T-helper 2 cell treated with Interferon-gamma antibody and Interleukin-4, amounts not matched to agents 5 μg/mL and 100 μg/mL, for 36 hours (primary cell): ENCODE measurements at regions not wholly inside any gene's neighbourhood (a gene's known extent, or its start where the extent isn't known, plus 50 kb on each side); places are given as distances from the start of the nearest gene placed in this dataset.

Experiments used
- DNase-seq: peaks from one replicate; pipeline ENCODE4 v3.0.0; 2021; ENCODE audit warnings: low spot score
- H3K27ac Mint-ChIP-seq: one replicate; pipeline ENCODE4 v1.8.0; 2021; ENCODE audit warnings: mild to moderate bottlenecking, mixed read lengths
- H3K27me3 Mint-ChIP-seq: one replicate; pipeline ENCODE4 v1.8.0; 2021; ENCODE audit warnings: low read depth, mixed read lengths
- H3K36me3 Mint-ChIP-seq: one replicate; pipeline ENCODE4 v1.8.0; 2021; ENCODE audit warnings: low read depth, mixed read lengths
- H3K4me1 Mint-ChIP-seq: one replicate; pipeline ENCODE4 v1.8.0; 2021; ENCODE audit warnings: low read depth, mixed read lengths
- H3K4me3 Mint-ChIP-seq: one replicate; pipeline ENCODE4 v1.8.0; 2022; ENCODE audit warnings: mild to moderate bottlenecking, moderate library complexity, mixed read lengths
- H3K9me3 Mint-ChIP-seq: one replicate; pipeline ENCODE4 v1.8.0; 2021; ENCODE audit warnings: mixed read lengths

DNA sequence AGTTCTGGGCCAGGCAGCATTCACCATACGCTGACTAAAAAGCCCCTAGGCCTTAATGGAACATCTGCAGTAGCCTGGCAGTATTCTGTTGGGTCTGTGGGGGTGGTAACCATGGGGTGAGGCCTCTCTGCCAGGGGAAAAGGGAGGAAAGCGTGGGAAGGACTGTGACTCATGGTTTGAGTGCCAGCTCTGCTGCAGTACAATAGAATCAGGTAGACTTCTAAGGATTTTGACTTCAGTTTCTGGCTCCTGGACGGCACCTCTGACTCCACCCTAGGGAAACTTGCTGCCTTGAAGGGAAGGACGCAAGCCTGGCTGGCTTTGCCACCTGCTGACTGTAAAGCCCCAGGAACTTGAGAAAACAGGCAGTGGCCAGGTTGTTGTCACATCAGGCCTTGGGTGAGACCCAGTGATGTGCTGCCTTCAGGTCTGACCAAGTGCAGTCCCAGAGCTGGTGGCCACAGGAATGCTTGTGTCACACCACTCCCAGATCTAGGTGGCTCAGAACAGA, 148.6 kb downstream of the SUCNR1 start:
- Mint-ChIP-seq H3K36me3 (no peaks in the 10 kb centered on the region), H3K9me3 (no peaks in the 10 kb centered on the region), H3K27ac (no peak overlapping the region), H3K4me3 (no peak overlapping the region), H3K4me1 (no peaks in the 10 kb centered on the region), H3K27me3 (peaks cover 22% of the 10 kb centered on the region)
- peak; percentile 40 for DNase-seq

GRCh38 chr3:152026033-152026556, 152.7 kb downstream of the SUCNR1 start:
- Mint-ChIP-seq H3K4me1 (no peaks in the 10 kb centered on the region), H3K4me3 (no peak overlapping the region), H3K27me3 (peaks cover 4% of the 10 kb centered on the region), H3K36me3 (no peaks in the 10 kb centered on the region), H3K27ac (no peak overlapping the region), H3K9me3 (no peaks in the 10 kb centered on the region)
- no peak for DNase-seq

DNA sequence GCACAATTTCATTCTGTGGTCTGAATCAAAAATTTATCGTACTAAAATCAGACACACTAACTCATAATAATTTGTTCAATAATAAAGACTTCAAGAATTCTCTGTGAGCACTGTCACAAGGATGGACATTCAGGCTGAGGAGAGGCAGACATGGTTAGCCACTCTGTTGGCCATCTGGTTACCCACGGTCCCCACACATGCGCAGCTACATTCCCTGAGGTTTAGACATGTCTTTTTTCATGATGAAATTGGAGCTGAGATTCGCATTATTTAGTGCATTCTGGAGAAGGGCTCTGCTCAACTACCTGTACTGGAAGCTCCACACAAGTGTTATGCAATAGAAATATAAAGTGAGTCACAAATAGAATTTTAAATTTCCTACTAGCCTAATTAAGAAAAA, 156.9 kb downstream of the SUCNR1 start:
- Mint-ChIP-seq H3K36me3 (no peaks in the 10 kb centered on the region), H3K4me1 (no peaks in the 10 kb centered on the region), H3K27me3 (peaks cover 6% of the 10 kb centered on the region), H3K9me3 (peaks cover 11% of the 10 kb centered on the region), H3K4me3 (no peak overlapping the region), H3K27ac (no peak overlapping the region)
- no peak for DNase-seq

- Mint-ChIP-seq H3K9me3 (peaks cover 21% of the 10 kb centered on the region), H3K4me1 (no peaks in the 10 kb centered on the region), H3K27me3 (peaks cover 6% of the 10 kb centered on the region), H3K36me3 (no peaks in the 10 kb centered on the region), H3K4me3 (no peak overlapping the region), H3K27ac (no peak overlapping the region)
- DNase-seq: no peak
Measured at GRCh38 chr3:152031321-152031720, 157.9 kb downstream of the SUCNR1 start.

DNA sequence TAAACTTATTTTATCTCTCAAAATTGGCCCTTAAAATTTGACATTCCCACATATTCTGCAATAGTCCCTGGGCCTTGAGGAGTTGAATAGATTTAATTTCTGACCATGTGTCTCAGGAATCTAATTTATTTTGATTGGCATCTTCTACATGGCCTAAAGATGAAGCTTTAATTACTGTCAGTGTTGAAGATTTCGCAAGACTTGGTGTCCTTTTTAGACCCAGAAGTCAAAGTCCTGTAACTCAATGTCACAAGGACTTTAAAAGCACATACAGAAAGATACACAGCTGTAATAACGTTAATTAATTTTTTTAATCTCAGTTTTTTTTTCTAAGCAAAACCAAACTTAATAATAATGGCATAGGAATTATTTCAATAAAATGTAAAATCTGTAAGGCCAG, 163.9 kb downstream of the SUCNR1 start:
- H3K36me3 Mint-ChIP-seq: no peaks in the 10 kb centered on the region
- DNase-seq: no peak
- peaks cover 25% of the 10 kb centered on the region for H3K9me3 Mint-ChIP-seq
- H3K4me1 Mint-ChIP-seq: no peaks in the 10 kb centered on the region
- H3K27ac Mint-ChIP-seq: no peak overlapping the region
- no peak overlapping the region for H3K4me3 Mint-ChIP-seq
- peaks cover 7% of the 10 kb centered on the region for H3K27me3 Mint-ChIP-seq

GRCh38 chr3:152037953-152038352, 164.5 kb downstream of the SUCNR1 start:
- Mint-ChIP-seq H3K36me3 (no peaks in the 10 kb centered on the region), H3K4me1 (no peaks in the 10 kb centered on the region), H3K9me3 (peaks cover 24% of the 10 kb centered on the region)

GRCh38 chr3:152038490-152038889, 165.0 kb downstream of the SUCNR1 start:
- no peaks in the 10 kb centered on the region for H3K36me3 Mint-ChIP-seq
- DNase-seq: no peak
- peaks cover 3% of the 10 kb centered on the region for H3K27me3 Mint-ChIP-seq
- H3K4me3 Mint-ChIP-seq: no peak overlapping the region
- no peaks in the 10 kb centered on the region for H3K4me1 Mint-ChIP-seq
- H3K9me3 Mint-ChIP-seq: peaks cover 19% of the 10 kb centered on the region
- no peak overlapping the region for H3K27ac Mint-ChIP-seq

More at GRCh38 chr3:152037953-152038352, 164.5 kb downstream of the SUCNR1 start:
- H3K27ac Mint-ChIP-seq: no peak overlapping the region
- peaks cover 7% of the 10 kb centered on the region for H3K27me3 Mint-ChIP-seq
- DNase-seq: no peak
- H3K4me3 Mint-ChIP-seq: no peak overlapping the region

GRCh38 chr3:152039887-152040286, 166.4 kb downstream of the SUCNR1 start:
- no peak overlapping the region for H3K4me3 Mint-ChIP-seq
- no peaks in the 10 kb centered on the region for H3K36me3 Mint-ChIP-seq
- H3K9me3 Mint-ChIP-seq: peaks cover 18% of the 10 kb centered on the region
- DNase-seq: no peak
- no peaks in the 10 kb centered on the region for H3K4me1 Mint-ChIP-seq
- peaks cover 3% of the 10 kb centered on the region for H3K27me3 Mint-ChIP-seq
- H3K27ac Mint-ChIP-seq: no peak overlapping the region

- peaks cover 4% of the 10 kb centered on the region for H3K27me3 Mint-ChIP-seq
- no peak for DNase-seq
- peaks cover 14% of the 10 kb centered on the region for H3K9me3 Mint-ChIP-seq
- no peak overlapping the region for H3K27ac Mint-ChIP-seq
- H3K36me3 Mint-ChIP-seq: no peaks in the 10 kb centered on the region
- H3K4me1 Mint-ChIP-seq: no peaks in the 10 kb centered on the region
- H3K4me3 Mint-ChIP-seq: no peak overlapping the region
Measured at GRCh38 chr3:152040319-152040718, 166.9 kb downstream of the SUCNR1 start.

DNA sequence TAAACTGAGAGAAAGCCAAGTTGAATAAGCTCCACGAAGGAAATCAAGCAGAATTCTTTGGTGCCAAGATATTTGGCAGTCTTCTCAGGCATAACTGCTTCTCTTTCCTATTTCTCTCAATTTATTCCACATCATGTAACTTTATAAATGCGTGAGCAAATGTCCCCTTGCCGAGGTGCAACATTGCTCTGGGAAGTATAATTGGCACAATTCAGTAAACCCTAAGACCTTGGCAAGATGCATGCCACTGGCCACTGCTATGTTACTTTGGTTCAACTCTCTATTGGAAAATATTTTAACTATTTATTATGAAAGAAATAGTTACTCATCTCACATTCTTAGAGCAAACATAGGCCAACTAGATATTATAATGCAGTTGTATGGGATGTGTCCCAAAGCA, 170.2 kb downstream of the SUCNR1 start:
- Mint-ChIP-seq H3K27me3 (peaks cover 18% of the 10 kb centered on the region), H3K4me1 (no peaks in the 10 kb centered on the region), H3K4me3 (no peak overlapping the region), H3K36me3 (no peaks in the 10 kb centered on the region), H3K27ac (no peak overlapping the region), H3K9me3 (peaks cover 4% of the 10 kb centered on the region)
- no peak for DNase-seq

DNA sequence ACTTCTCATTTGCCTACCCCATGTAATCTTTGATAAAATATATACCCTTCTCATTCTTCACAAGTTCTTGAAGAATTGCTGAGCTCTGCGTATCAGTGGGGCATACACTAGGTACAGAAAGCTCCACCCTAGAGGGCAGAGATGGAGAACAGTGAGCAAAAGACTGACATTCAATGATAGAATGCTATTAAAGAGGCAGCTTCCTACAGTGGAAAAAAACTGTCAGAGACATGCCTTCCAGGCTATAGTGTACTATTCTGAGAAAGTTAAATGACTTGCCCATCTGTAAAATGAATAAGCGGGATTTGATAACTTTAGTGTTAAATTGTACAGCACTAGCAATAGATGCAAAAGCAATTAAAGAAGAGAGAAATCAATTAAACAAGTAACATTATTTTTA, 172.8 kb downstream of the SUCNR1 start:
- Mint-ChIP-seq H3K4me3 (no peak overlapping the region), H3K27me3 (peaks cover 21% of the 10 kb centered on the region), H3K4me1 (no peaks in the 10 kb centered on the region), H3K9me3 (no peaks in the 10 kb centered on the region), H3K27ac (no peak overlapping the region), H3K36me3 (no peaks in the 10 kb centered on the region)
- no peak for DNase-seq

- no peak overlapping the region for H3K4me3 Mint-ChIP-seq
- H3K9me3 Mint-ChIP-seq: no peaks in the 10 kb centered on the region
- H3K36me3 Mint-ChIP-seq: no peaks in the 10 kb centered on the region
- no peak for DNase-seq
- H3K27ac Mint-ChIP-seq: no peak overlapping the region
- no peaks in the 10 kb centered on the region for H3K4me1 Mint-ChIP-seq
- H3K27me3 Mint-ChIP-seq: peaks cover 18% of the 10 kb centered on the region
Measured at GRCh38 chr3:152047465-152047864, 174.0 kb downstream of the SUCNR1 start.

GRCh38 chr3:152048831-152049230, 175.4 kb downstream of the SUCNR1 start:
- Mint-ChIP-seq H3K27ac (no peak overlapping the region), H3K4me3 (no peak overlapping the region), H3K36me3 (no peaks in the 10 kb centered on the region), H3K9me3 (no peaks in the 10 kb centered on the region), H3K27me3 (peaks cover 18% of the 10 kb centered on the region), H3K4me1 (no peaks in the 10 kb centered on the region)
- no peak for DNase-seq

DNA sequence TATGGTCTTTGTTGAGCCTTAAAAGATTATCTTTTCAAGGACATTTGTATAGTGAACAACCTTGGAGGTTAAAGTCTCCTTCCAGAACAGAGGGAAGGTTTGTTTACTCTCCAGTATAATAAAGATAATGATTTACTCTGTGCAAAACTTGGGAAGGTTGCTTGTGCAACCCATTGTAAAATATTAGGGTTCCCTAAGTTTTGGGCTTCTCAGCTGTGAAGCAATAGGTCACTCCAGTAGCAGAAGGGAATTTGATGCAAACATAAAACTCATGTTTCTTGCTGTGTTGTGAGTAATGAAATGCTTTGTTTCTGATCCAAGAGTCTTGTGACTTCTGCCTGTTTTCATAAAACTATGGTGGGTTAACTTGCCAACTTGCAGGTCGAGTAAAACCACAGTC, 177.5 kb downstream of the SUCNR1 start:
- H3K27ac Mint-ChIP-seq: no peak overlapping the region
- peaks cover 12% of the 10 kb centered on the region for H3K27me3 Mint-ChIP-seq
- no peaks in the 10 kb centered on the region for H3K9me3 Mint-ChIP-seq
- no peak overlapping the region for H3K4me3 Mint-ChIP-seq
- no peaks in the 10 kb centered on the region for H3K36me3 Mint-ChIP-seq
- no peak for DNase-seq
- H3K4me1 Mint-ChIP-seq: no peaks in the 10 kb centered on the region
